A549 (cell line): ENCODE measurements at regions not wholly inside any gene's neighbourhood (a gene's known extent, or its start where the extent isn't known, plus 50 kb on each side); places are given as distances from the start of the nearest gene placed in this dataset.

Experiments
- CTCF ChIP-seq: fragments of >200 bp; sonication (Bioruptor Twin); formaldehyde crosslinking; IDR thresholded peaks from 3 replicates; pipeline ENCODE4 v1.5.1; 2016
- HEYL ChIP-seq: fragments of 250-450 bp; sonication (Bioruptor Pico); IDR thresholded peaks from 2 replicates; pipeline ENCODE4 v1.8.0; 2021; ENCODE audit warnings: mild to moderate bottlenecking, moderate library complexity
- MAX ChIP-seq: IDR thresholded peaks from 2 replicates; pipeline ENCODE4 v1.6.1; 2012
- USF2 ChIP-seq: fragments of 450-650 bp; IDR thresholded peaks from 2 replicates; pipeline ENCODE4 v1.6.1; 2014; ENCODE audit warnings: antibody characterized with exemption

- TF ChIP-seq CTCF (no peak), MAX (no peak), USF2 (no peak), HEYL (CRISPR knock-in tag) (no peak)
Observed at GRCh38 chr15:91426412-91426811, 326.4 kb downstream of the SV2B start.
